Mammary epithelial cell (primary cell): ENCODE measurements at regions not wholly inside any gene's neighbourhood (a gene's known extent, or its start where the extent isn't known, plus 50 kb on each side); places are given as distances from the start of the nearest gene placed in this dataset.

Experiments used
- CTCF ChIP-seq, 2 donors: IDR thresholded peaks in 1 of 2; conservative IDR thresholded peaks in 1 of 2; 2 replicates each; pipeline ENCODE4 v1.5.1; 2011 to 2012; ENCODE audit warnings: inconsistent platforms in 2 of 2, low read length in 2 of 2, mild to moderate bottlenecking in 2 of 2, control low read depth in 1 of 2, low read depth in 1 of 2; ENCODE audit not compliant: insufficient read depth in 1 of 2; ENCODE audit errors: extremely low read depth in 1 of 2
- EZH2 ChIP-seq: IDR thresholded peaks from 2 replicates; pipeline ENCODE4 v1.6.1; 2012; ENCODE audit warnings: low read length, inconsistent platforms, borderline replicate concordance

DNA sequence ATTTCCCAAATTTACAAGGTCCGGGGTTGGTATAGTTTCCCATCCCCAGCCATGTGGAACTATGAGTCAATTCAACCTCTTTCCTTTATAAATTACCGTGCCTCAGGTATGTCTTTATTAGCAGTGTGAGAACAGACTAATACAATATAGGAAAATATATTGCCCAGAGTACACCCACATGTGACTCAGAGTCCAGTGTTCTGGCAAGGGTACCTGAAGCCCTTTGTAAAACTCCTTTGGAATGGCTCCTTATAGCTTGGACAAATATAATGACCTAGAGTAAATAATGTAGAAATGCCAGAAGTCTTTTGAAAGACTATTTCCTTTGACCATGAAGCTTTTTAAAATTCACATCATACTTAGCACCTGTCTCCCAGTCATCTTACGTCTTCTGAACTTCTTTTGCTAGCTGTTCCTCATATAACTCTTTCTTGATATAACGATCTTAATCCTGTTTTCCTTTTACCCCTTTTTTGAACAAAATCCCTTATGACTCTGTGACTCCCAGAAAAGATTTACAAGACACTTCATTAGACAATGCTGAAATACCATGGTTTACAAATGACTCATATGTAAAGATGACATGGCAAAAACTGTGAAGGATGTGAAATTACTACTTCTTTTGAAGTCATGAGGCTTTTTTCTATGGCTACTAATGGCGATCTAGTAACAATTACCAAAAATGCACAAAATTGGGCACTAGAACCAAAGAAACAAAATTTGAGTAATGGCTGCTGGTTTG, 408.9 kb downstream of the NAP1L3 start:
- TF ChIP-seq EZH2: no peak
- TF ChIP-seq CTCF (conservative IDR thresholded peaks at IDR 0.05 in 1 of 2, IDR thresholded peaks at IDR 0.05 in 1 of 2; ENCODE audit: extremely low read depth in 1 of 2, insufficient read depth in 1 of 2, low read depth in 1 of 2, low read length in 2 of 2): no peak
